Immature natural killer cell (primary cell): ENCODE measurements at regions not wholly inside any gene's neighbourhood (a gene's known extent, or its start where the extent isn't known, plus 50 kb on each side); places are given as distances from the start of the nearest gene placed in this dataset.

Experiments used
- DNase-seq, 3 donors: peaks; one replicate each; pipeline ENCODE4 v3.0.0; 2022; ENCODE audit warnings: mixed read lengths in 1 of 3
- H3K27ac Mint-ChIP-seq, 6 donors: one replicate each; pipeline ENCODE4 v1.8.0; 2020; ENCODE audit warnings: mixed read lengths in 6 of 6, mild to moderate bottlenecking in 5 of 6, inconsistent platforms in 4 of 6, moderate library complexity in 3 of 6
- H3K27me3 Mint-ChIP-seq, 3 donors: one replicate each; pipeline ENCODE4 v1.8.0; 2020 to 2021; ENCODE audit warnings: low read depth in 3 of 3, mild to moderate bottlenecking in 3 of 3, mixed read lengths in 3 of 3, moderate library complexity in 3 of 3, inconsistent platforms in 1 of 3
- H3K36me3 Mint-ChIP-seq, 3 donors: one replicate each; pipeline ENCODE4 v1.8.0; 2020; ENCODE audit warnings: mixed read lengths in 3 of 3, inconsistent platforms in 2 of 3, mild to moderate bottlenecking in 2 of 3
- H3K4me1 Mint-ChIP-seq, 2 donors: one replicate each; pipeline ENCODE4 v1.8.0; 2020; ENCODE audit warnings: inconsistent platforms in 2 of 2, mild to moderate bottlenecking in 2 of 2, mixed read lengths in 2 of 2, moderate library complexity in 1 of 2
- H3K4me3 Mint-ChIP-seq, 5 donors: one replicate each; pipeline ENCODE4 v1.8.0; 2020; ENCODE audit warnings: mild to moderate bottlenecking in 5 of 5, mixed read lengths in 5 of 5, inconsistent platforms in 3 of 5, moderate library complexity in 3 of 5
- H3K9me3 Mint-ChIP-seq, 6 donors: one replicate each; pipeline ENCODE4 v1.8.0; 2020; ENCODE audit warnings: mild to moderate bottlenecking in 6 of 6, mixed read lengths in 6 of 6, inconsistent platforms in 4 of 6, moderate library complexity in 3 of 6

DNA sequence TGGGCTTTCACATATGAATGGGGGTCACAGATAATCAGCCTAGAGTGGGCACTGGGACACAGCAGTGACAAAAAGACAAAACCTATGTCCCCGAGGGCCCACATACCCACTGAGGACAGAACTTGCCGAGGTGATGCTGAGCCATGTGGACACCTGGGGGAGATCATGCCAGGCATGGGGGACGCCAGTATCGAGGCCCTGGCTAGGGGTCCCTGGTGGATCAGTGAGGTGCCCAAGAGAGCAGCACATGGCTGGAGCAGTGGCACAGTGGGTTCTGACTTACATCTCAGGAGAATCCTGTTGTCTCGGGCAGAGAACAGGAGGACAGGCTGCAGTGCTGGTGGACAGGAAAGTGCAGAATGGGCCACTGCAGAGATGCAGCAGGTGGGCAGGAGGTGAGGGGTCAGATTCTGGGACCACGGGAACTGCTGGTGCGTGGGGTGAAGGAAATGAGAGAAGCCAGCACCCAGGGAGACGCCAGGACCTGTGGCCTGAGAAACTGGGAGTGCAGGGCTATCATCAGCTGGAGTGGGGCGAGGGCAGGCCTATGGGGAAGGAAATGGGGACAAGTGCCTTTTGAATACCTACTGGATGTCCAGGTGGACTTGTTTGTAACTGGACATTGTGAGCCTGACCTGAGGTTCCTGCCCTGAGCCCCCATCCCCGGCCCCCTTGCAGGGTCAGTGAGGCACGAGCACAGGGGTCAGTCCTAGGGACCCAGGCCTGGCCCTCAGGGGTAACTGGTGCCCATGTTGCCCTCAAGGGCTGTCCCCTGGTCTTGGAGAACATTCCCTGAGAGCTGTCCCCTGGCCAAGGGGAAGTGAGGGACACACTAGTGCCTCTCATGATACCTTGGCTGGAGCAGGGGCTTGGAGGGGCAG is 91.2 kb upstream of the RET start:
- Mint-ChIP-seq H3K36me3 (no peaks in the 10 kb centered on the region), H3K27ac (no peak overlapping the region), H3K27me3 (peaks cover 2 to 3% (median 2%) of the 10 kb centered on the region in 3 donors), H3K4me1 (no peaks in the 10 kb centered on the region), H3K4me3 (no peak overlapping the region), H3K9me3 (no peaks in the 10 kb centered on the region)
- DNase-seq = no peak

DNA sequence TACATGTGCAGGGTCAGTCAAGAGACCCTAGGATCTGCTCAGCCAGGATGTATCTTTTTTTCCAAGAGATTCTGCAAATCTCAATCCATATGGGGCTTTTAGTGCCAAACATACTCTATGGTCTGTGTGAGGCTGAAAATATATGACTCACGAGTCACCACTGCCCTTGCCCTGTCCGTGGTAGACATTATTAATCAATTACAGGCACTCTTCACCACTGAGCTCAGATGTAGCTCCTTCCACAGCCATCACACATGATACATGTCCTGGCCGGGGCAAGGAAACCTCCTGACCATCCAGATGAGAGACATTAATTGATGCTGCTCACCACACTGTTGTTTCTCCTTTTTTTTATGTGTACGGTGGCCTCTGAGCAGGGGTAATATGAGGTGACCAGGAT is 90.2 kb upstream of the RET start:
- Mint-ChIP-seq H3K4me3 (no peak overlapping the region), H3K27ac (no peak overlapping the region), H3K9me3 (no peaks in the 10 kb centered on the region), H3K27me3 (peaks cover 2% of the 10 kb centered on the region in 3 donors), H3K4me1 (no peaks in the 10 kb centered on the region), H3K36me3 (no peaks in the 10 kb centered on the region)
- no peak for DNase-seq

DNA sequence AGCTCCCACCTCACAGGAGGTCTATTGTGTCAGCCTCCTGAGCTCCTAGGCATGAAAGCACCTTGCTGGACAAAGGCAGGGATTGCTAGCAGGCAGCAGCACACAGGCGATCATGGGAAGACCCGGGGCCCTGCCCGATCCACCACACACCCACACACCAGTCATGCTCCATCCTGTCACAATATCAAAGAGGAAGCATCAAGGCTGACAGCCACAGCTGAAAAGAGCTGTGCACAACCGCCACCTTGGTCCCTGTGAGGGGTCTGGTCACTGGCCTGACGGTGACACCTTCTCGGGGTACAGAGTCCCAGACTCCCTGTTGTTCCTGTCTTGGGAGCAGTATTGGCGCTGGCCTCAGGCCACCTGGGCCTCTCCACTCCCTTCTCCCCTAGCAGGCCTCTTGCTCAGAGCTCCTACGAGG is 89.7 kb upstream of the RET start:
- H3K9me3 Mint-ChIP-seq = no peaks in the 10 kb centered on the region
- H3K4me3 Mint-ChIP-seq = no peak overlapping the region
- DNase-seq = no peak
- H3K4me1 Mint-ChIP-seq = no peaks in the 10 kb centered on the region
- H3K27ac Mint-ChIP-seq = no peak overlapping the region
- no peaks in the 10 kb centered on the region for H3K36me3 Mint-ChIP-seq
- peaks cover 2% of the 10 kb centered on the region in 3 donors for H3K27me3 Mint-ChIP-seq

- Mint-ChIP-seq H3K27me3 (peaks cover 2% of the 10 kb centered on the region in 3 donors), H3K27ac (no peak overlapping the region), H3K9me3 (no peaks in the 10 kb centered on the region), H3K4me1 (no peaks in the 10 kb centered on the region), H3K4me3 (no peak overlapping the region), H3K36me3 (no peaks in the 10 kb centered on the region)
- no peak for DNase-seq
Measured at GRCh38 chr10:42987575-42987974, 89.3 kb upstream of the RET start.

- no peaks in the 10 kb centered on the region for H3K9me3 Mint-ChIP-seq
- H3K4me3 Mint-ChIP-seq = no peak overlapping the region
- no peak for DNase-seq
- H3K27ac Mint-ChIP-seq = no peak overlapping the region
- H3K4me1 Mint-ChIP-seq = no peaks in the 10 kb centered on the region
- H3K27me3 Mint-ChIP-seq = peaks cover 2% of the 10 kb centered on the region in 3 donors
- no peaks in the 10 kb centered on the region for H3K36me3 Mint-ChIP-seq
Measured at GRCh38 chr10:42988069-42988468, 88.8 kb upstream of the RET start.

GRCh38 chr10:42988517-42989395 is 88.1 kb upstream of the RET start:
- Mint-ChIP-seq H3K27ac (no peak overlapping the region), H3K36me3 (no peaks in the 10 kb centered on the region), H3K4me3 (no peak overlapping the region), H3K4me1 (no peaks in the 10 kb centered on the region), H3K27me3 (peaks cover 2% of the 10 kb centered on the region in 3 donors), H3K9me3 (no peaks in the 10 kb centered on the region)
- no peak for DNase-seq

DNA sequence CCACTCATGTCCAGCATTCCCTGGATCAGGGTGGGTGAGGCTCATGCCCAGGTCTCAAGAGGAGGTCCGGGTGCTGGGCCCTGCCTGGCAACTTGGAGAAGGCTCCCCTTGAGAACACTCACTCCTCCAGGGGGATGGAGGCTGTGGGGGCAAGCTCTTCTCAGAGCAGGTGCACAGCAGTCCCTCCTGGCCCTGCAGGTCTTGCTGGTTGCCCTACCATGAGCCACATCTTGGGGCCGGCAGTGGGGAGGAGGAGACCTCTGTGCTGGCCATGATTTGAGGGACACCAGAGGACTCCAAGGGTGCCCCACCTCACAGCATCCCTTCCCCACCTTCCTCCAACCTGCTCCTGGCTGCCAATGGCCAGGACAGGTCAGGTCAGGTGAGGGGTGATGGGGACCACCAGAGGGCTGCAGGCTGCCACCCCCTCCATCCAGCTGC is 87.4 kb upstream of the RET start:
- no peak overlapping the region for H3K4me3 Mint-ChIP-seq
- H3K4me1 Mint-ChIP-seq = no peaks in the 10 kb centered on the region
- no peaks in the 10 kb centered on the region for H3K9me3 Mint-ChIP-seq
- peaks cover 0 to 2% (median 0%) of the 10 kb centered on the region in 3 donors for H3K27me3 Mint-ChIP-seq
- no peak overlapping the region for H3K27ac Mint-ChIP-seq
- no peak for DNase-seq
- no peaks in the 10 kb centered on the region for H3K36me3 Mint-ChIP-seq

- H3K27ac Mint-ChIP-seq = no peak overlapping the region
- no peaks in the 10 kb centered on the region for H3K9me3 Mint-ChIP-seq
- no peak for DNase-seq
- H3K4me1 Mint-ChIP-seq = no peaks in the 10 kb centered on the region
- no peak overlapping the region for H3K4me3 Mint-ChIP-seq
- peaks cover 0 to 2% (median 0%) of the 10 kb centered on the region in 3 donors for H3K27me3 Mint-ChIP-seq
- no peaks in the 10 kb centered on the region for H3K36me3 Mint-ChIP-seq
Measured at GRCh38 chr10:42990016-42990720, 86.7 kb upstream of the RET start.

DNA sequence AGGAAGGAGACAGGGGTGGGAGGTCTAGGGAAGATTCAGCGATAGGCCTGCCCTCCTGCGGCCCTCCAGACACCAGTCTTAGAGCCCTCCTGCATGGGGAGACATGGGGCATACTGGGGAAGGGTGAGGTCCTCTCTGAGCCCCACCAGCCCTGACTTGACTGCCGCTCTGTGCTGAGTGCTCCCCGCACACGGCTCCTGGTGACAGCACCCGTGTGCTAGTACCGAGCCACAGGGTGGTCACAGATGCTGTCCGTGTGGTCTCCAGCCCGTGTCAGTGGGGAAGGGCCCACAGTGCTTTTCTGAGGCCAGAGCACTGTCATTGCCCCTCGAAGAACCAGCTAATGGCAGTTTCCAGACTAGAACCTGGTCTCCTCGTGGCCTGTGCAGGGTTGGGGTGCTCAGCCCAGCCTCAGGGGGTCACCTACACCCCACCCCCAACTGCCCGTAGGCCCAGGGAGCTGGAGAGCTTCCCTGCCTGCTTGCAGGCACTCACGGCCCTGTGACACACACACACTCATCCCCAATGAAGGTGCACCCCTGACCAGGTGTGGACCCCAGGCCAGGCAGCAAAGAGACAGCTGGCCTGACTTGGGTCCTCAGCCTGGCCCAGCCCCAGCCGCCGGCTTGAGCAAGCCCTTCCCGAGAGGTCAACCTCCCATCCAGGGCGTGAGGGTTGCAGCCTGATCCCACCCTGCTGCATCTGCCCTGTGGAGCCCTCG is 86.0 kb upstream of the RET start:
- H3K9me3 Mint-ChIP-seq = no peaks in the 10 kb centered on the region
- no peaks in the 10 kb centered on the region for H3K36me3 Mint-ChIP-seq
- no peak overlapping the region for H3K4me3 Mint-ChIP-seq
- H3K4me1 Mint-ChIP-seq = no peaks in the 10 kb centered on the region
- DNase-seq = no peak
- peaks cover 0 to 2% (median 0%) of the 10 kb centered on the region in 3 donors for H3K27me3 Mint-ChIP-seq
- no peak overlapping the region for H3K27ac Mint-ChIP-seq

- DNase-seq = no peak
- Mint-ChIP-seq H3K27me3 (peaks cover 0 to 2% (median 0%) of the 10 kb centered on the region in 3 donors), H3K4me1 (no peaks in the 10 kb centered on the region), H3K9me3 (no peaks in the 10 kb centered on the region), H3K4me3 (no peak overlapping the region), H3K27ac (no peak overlapping the region), H3K36me3 (no peaks in the 10 kb centered on the region)
Measured at GRCh38 chr10:42991442-42992098, 85.3 kb upstream of the RET start.

- Mint-ChIP-seq H3K27me3 (no peaks in the 10 kb centered on the region), H3K9me3 (no peaks in the 10 kb centered on the region), H3K4me3 (no peak overlapping the region), H3K4me1 (no peaks in the 10 kb centered on the region), H3K36me3 (no peaks in the 10 kb centered on the region), H3K27ac (no peak overlapping the region)
- no peak for DNase-seq
Measured at GRCh38 chr10:42992156-42992956, 84.5 kb upstream of the RET start.

DNA sequence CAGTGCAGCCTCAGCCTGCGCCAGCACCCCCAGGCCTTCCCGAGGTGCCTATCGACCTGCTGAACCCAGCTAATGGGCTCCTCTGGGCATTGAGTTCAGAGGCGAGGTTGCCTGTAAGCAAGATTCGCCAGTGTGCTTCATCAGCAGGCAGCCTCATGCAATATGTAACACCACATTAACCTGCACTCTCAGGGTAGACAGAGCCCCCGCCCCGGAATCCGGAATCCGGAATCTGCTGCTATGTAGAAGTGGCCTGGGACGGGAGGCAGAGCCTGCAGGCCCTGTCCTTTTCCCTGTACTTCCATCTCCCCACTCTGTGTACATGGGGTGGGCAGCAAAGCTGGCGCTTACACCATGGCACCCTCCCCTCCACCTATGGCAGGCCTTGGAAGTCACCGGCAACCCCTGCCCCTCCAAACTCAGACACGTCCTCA is 83.9 kb upstream of the RET start:
- H3K9me3 Mint-ChIP-seq = no peaks in the 10 kb centered on the region
- H3K4me3 Mint-ChIP-seq = no peak overlapping the region
- no peaks in the 10 kb centered on the region for H3K27me3 Mint-ChIP-seq
- no peak overlapping the region for H3K27ac Mint-ChIP-seq
- no peaks in the 10 kb centered on the region for H3K4me1 Mint-ChIP-seq
- no peak for DNase-seq
- no peaks in the 10 kb centered on the region for H3K36me3 Mint-ChIP-seq
